ENCODE measurements at regions not wholly inside any gene's neighbourhood (a gene's known extent, or its start where the extent isn't known, plus 50 kb on each side); places are given as distances from the start of the nearest gene placed in this dataset.

DNA sequence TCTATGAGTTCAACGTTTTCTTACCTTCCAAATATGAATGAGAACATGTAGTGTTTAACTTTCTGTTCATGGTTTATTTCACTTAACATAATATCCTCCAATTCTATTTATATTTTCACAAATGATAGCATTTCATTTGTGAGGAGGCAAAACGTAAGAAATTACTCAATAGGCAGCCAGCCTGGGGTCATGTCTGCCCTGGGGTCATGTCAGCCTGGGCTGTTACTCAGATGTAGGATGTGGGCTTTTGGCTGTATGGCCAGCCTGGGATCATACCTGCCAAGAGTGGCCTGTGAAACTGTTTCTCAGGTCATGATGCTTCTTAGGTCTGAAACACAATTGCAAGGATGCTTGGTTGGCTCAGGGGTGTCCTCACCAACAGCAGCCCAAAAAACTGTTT, 187.0 kb downstream of the FBXO8 start:
- TF ChIP-seq TARDBP (IDR thresholded peaks at IDR 0.05) = no peak
- TF ChIP-seq SP1 (IDR thresholded peaks at IDR 0.05) = no peak
- TF ChIP-seq ELF4 (IDR thresholded peaks at IDR 0.05) = no peak
- no peak for TF ChIP-seq BHLHE40 (IDR thresholded peaks at IDR 0.05; ENCODE audit: borderline replicate concordance)
- no peak for TF ChIP-seq ZNF384 (IDR thresholded peaks at IDR 0.05)
- TF ChIP-seq ARNT (IDR thresholded peaks at IDR 0.05) = no peak
- no peak for TF ChIP-seq FOXK2 (IDR thresholded peaks at IDR 0.05)

All from HEK293T (cell line).